ENCODE measurements at regions not wholly inside any gene's neighbourhood (a gene's known extent, or its start where the extent isn't known, plus 50 kb on each side); places are given as distances from the start of the nearest gene placed in this dataset.

GRCh38 chr2:188762151-188762550 is 212.0 kb upstream of the COL3A1 start:
- Mint-ChIP-seq H3K4me1 (ENCODE audit: low read depth) (no peaks in the 10 kb centered on the region), H3K27me3 (ENCODE audit: low read depth) (no peaks in the 10 kb centered on the region), H3K9me3 (ENCODE audit: low read depth) (peaks cover 9% of the 10 kb centered on the region), H3K27ac (ENCODE audit: unreplicated experiment) (no peak overlapping the region), H3K36me3 (ENCODE audit: low read depth) (peaks cover 5% of the 10 kb centered on the region), H3K4me3 (ENCODE audit: unreplicated experiment) (no peak overlapping the region)
- no peak for TF ChIP-seq CTCF (IDR thresholded peaks at IDR 0.05)
- no peak for DNase-seq (ENCODE audit: low spot score)

GRCh38 chr2:188765522-188766470 is 208.4 kb upstream of the COL3A1 start:
- H3K4me1 Mint-ChIP-seq (ENCODE audit: low read depth): no peaks in the 10 kb centered on the region
- peak; percentile 63 for TF ChIP-seq CTCF (IDR thresholded peaks at IDR 0.05)
- no peak overlapping the region for H3K4me3 Mint-ChIP-seq (ENCODE audit: unreplicated experiment)
- DNase-seq (ENCODE audit: low spot score): no peak
- H3K9me3 Mint-ChIP-seq (ENCODE audit: low read depth): no peaks in the 10 kb centered on the region
- H3K27ac Mint-ChIP-seq (ENCODE audit: unreplicated experiment): no peak overlapping the region
- no peaks in the 10 kb centered on the region for H3K27me3 Mint-ChIP-seq (ENCODE audit: low read depth)
- H3K36me3 Mint-ChIP-seq (ENCODE audit: low read depth): no peaks in the 10 kb centered on the region

- no peaks in the 10 kb centered on the region for H3K27me3 Mint-ChIP-seq (ENCODE audit: low read depth)
- no peaks in the 10 kb centered on the region for H3K9me3 Mint-ChIP-seq (ENCODE audit: low read depth)
- DNase-seq (ENCODE audit: low spot score): no peak
- TF ChIP-seq CTCF (IDR thresholded peaks at IDR 0.05): no peak
- H3K4me3 Mint-ChIP-seq (ENCODE audit: unreplicated experiment): no peak overlapping the region
- H3K36me3 Mint-ChIP-seq (ENCODE audit: low read depth): no peaks in the 10 kb centered on the region
- no peaks in the 10 kb centered on the region for H3K4me1 Mint-ChIP-seq (ENCODE audit: low read depth)
- no peak overlapping the region for H3K27ac Mint-ChIP-seq (ENCODE audit: unreplicated experiment)
These were observed 207.7 kb upstream of the COL3A1 start for GRCh38 chr2:188766471-188766856.

DNA sequence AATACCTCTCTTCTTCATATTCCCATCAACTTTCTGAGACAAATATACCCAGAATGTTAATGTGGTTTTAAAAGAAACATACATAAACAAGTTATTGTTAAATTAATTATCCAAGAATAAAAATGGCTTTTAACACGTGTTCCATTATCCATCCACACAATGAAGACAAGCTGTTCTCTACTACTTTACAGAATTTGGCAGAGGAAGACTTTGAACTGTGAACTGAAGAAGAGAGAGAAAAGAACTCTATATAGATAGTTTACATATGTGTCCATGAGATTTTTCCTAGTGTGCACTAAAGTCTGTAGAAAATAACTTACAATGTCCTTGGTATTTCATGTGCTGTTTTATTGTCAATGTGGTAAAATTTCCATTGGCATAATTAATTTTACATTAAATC is 207.0 kb upstream of the COL3A1 start:
- no peaks in the 10 kb centered on the region for H3K36me3 Mint-ChIP-seq (ENCODE audit: low read depth)
- no peak overlapping the region for H3K27ac Mint-ChIP-seq (ENCODE audit: unreplicated experiment)
- no peak overlapping the region for H3K4me3 Mint-ChIP-seq (ENCODE audit: unreplicated experiment)
- no peak for TF ChIP-seq CTCF (IDR thresholded peaks at IDR 0.05)
- H3K27me3 Mint-ChIP-seq (ENCODE audit: low read depth): no peaks in the 10 kb centered on the region
- no peaks in the 10 kb centered on the region for H3K4me1 Mint-ChIP-seq (ENCODE audit: low read depth)
- no peak for DNase-seq (ENCODE audit: low spot score)
- peaks cover 2% of the 10 kb centered on the region for H3K9me3 Mint-ChIP-seq (ENCODE audit: low read depth)

DNA sequence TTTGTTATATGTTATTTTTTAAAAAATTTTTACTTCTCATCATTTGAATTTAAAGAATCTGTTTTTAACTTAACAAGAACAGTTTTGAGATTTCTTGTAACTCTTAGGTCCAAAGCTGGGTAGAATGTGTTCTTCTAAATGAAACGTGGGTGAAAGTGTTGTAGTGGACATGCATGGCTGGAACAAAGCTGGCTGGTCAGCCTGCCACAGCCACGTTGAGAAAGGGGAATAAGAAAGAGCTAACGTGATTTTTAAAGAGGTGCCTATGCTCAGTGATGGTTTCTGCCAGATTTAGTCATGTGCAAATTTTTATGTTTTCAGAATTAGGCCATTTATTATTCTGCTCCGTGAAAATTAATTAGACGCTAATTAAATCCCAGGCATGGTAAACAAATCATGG is 203.9 kb upstream of the COL3A1 start:
- Mint-ChIP-seq H3K9me3 (ENCODE audit: low read depth) (peaks cover 2% of the 10 kb centered on the region), H3K4me3 (ENCODE audit: unreplicated experiment) (no peak overlapping the region), H3K27me3 (ENCODE audit: low read depth) (no peaks in the 10 kb centered on the region), H3K27ac (ENCODE audit: unreplicated experiment) (no peak overlapping the region), H3K36me3 (ENCODE audit: low read depth) (no peaks in the 10 kb centered on the region), H3K4me1 (ENCODE audit: low read depth) (peaks cover 9% of the 10 kb centered on the region)
- TF ChIP-seq CTCF (IDR thresholded peaks at IDR 0.05): no peak
- DNase-seq (ENCODE audit: low spot score): no peak

All from chondrocyte (in vitro differentiated cells).